ENCODE measurements at regions not wholly inside any gene's neighbourhood (a gene's known extent, or its start where the extent isn't known, plus 50 kb on each side); places are given as distances from the start of the nearest gene placed in this dataset.

- no peak for DNase-seq
- Histone ChIP-seq H3F3A (ENCODE audit: insufficient read depth, low read depth) (no peaks in the 10 kb centered on the region), H4K20me1 (ENCODE audit: insufficient read depth) (no peaks in the 10 kb centered on the region), H3K27ac (no peak overlapping the region), H3K4me2 (no peak overlapping the region), H2AFZ (no peak overlapping the region), H3K27me3 (ENCODE audit: insufficient read depth, low read depth) (no peaks in the 10 kb centered on the region), H3K4me1 (replicated peaks; ENCODE audit: insufficient read depth) (no peaks in the 10 kb centered on the region), H3K36me3 (ENCODE audit: low read depth) (no peaks in the 10 kb centered on the region), H3K79me2 (ENCODE audit: low read depth) (no peaks in the 10 kb centered on the region), H3K9me3 (ENCODE audit: insufficient read depth, low read depth) (no peaks in the 10 kb centered on the region), H3K4me3 (no peak overlapping the region), H3K9me2 (ENCODE audit: insufficient read depth) (no peaks in the 10 kb centered on the region)
- TF ChIP-seq EZH2 (IDR thresholded peaks at IDR 0.05; ENCODE audit: low read depth) (no peak), CTCF (conservative IDR thresholded peaks at IDR 0.05) (no peak)
- intact Hi-C loops (cut with micrococcal nuclease; ENCODE audit: unreplicated experiment), result no loop called here
- POLR2A ChIA-PET (ENCODE audit: unreplicated experiment), result no interaction called here
- CTCF ChIA-PET, result no interaction called here
- no TSS peak for BruUV-seq (replicated peaks)
Measured at GRCh38 chr10:35909121-35909720, 267.1 kb upstream of the FZD8 start.

- BruUV-seq (replicated peaks), result no TSS peak
- Histone ChIP-seq H3K79me2 (ENCODE audit: low read depth) (no peaks in the 10 kb centered on the region), H2AFZ (no peak overlapping the region), H3K9me2 (ENCODE audit: insufficient read depth) (no peaks in the 10 kb centered on the region), H3F3A (ENCODE audit: insufficient read depth, low read depth) (no peaks in the 10 kb centered on the region), H3K27me3 (ENCODE audit: insufficient read depth, low read depth) (no peaks in the 10 kb centered on the region), H3K4me3 (no peak overlapping the region), H3K27ac (no peak overlapping the region), H3K36me3 (ENCODE audit: low read depth) (no peaks in the 10 kb centered on the region), H4K20me1 (ENCODE audit: insufficient read depth) (no peaks in the 10 kb centered on the region), H3K4me1 (replicated peaks; ENCODE audit: insufficient read depth) (no peaks in the 10 kb centered on the region), H3K9me3 (ENCODE audit: insufficient read depth, low read depth) (no peaks in the 10 kb centered on the region), H3K4me2 (no peak overlapping the region)
- intact Hi-C loops (cut with micrococcal nuclease; ENCODE audit: unreplicated experiment), result no loop called here
- CTCF ChIA-PET, result no interaction called here
- TF ChIP-seq CTCF (conservative IDR thresholded peaks at IDR 0.05), result no peak
- no peak for TF ChIP-seq EZH2 (IDR thresholded peaks at IDR 0.05; ENCODE audit: low read depth)
- POLR2A ChIA-PET (ENCODE audit: unreplicated experiment), result no interaction called here
- no peak for DNase-seq
Measured at GRCh38 chr10:35908451-35908850, 266.4 kb upstream of the FZD8 start.

- intact Hi-C loops (cut with micrococcal nuclease; ENCODE audit: unreplicated experiment), result no loop called here
- Histone ChIP-seq H3K4me3 (no peak overlapping the region), H4K20me1 (ENCODE audit: insufficient read depth) (no peaks in the 10 kb centered on the region), H3K9me2 (ENCODE audit: insufficient read depth) (no peaks in the 10 kb centered on the region), H3K79me2 (ENCODE audit: low read depth) (no peaks in the 10 kb centered on the region), H3K36me3 (ENCODE audit: low read depth) (no peaks in the 10 kb centered on the region), H3F3A (ENCODE audit: insufficient read depth, low read depth) (no peaks in the 10 kb centered on the region), H3K9me3 (ENCODE audit: insufficient read depth, low read depth) (no peaks in the 10 kb centered on the region), H3K4me1 (replicated peaks; ENCODE audit: insufficient read depth) (no peaks in the 10 kb centered on the region), H3K4me2 (no peak overlapping the region), H2AFZ (no peak overlapping the region), H3K27me3 (ENCODE audit: insufficient read depth, low read depth) (0 out of 2 replicates have a peak, but pooled peaks cover 4% of the 10 kb centered on the region), H3K27ac (no peak overlapping the region)
- ChIA-PET POLR2A (ENCODE audit: unreplicated experiment) (no interaction called here), CTCF (no interaction called here)
- no peak for DNase-seq
- BruUV-seq (replicated peaks), result no TSS peak
- no peak for TF ChIP-seq EZH2 (IDR thresholded peaks at IDR 0.05; ENCODE audit: low read depth)
- TF ChIP-seq CTCF (conservative IDR thresholded peaks at IDR 0.05), result no peak
Measured at GRCh38 chr10:35907548-35907947, 265.5 kb upstream of the FZD8 start.
